H1 (cell line): ENCODE measurements at regions not wholly inside any gene's neighbourhood (a gene's known extent, or its start where the extent isn't known, plus 50 kb on each side); places are given as distances from the start of the nearest gene placed in this dataset.

Experiments used
- CHD1 ChIP-seq: IDR thresholded peaks from 2 replicates; pipeline ENCODE4 v1.6.1; 2012; ENCODE audit warnings: low read depth, low read length, improper control_type of control experiment
- CHD7 ChIP-seq: fragments of 300-600 bp; sonication (generic); IDR thresholded peaks from 2 replicates; pipeline ENCODE4 v1.7.1; 2012; ENCODE audit warnings: low read length, moderate library complexity, mild to moderate bottlenecking, inconsistent platforms; ENCODE audit not compliant: insufficient replicate concordance
- EP300 ChIP-seq, 2 experiments: IDR thresholded peaks; 1 replicate in 1 of 2; 2 replicates in 1 of 2; pipeline ENCODE4 v1.6.1; 2011 to 2012; ENCODE audit warnings: low read depth in 2 of 2, low read length in 2 of 2, mild to moderate bottlenecking in 2 of 2, borderline replicate concordance in 1 of 2, inconsistent platforms in 1 of 2, moderate library complexity in 1 of 2
- RNF2 ChIP-seq: fragments of 200-900, 300-1000 bp; sonication (generic); IDR thresholded peaks from 2 replicates; pipeline ENCODE4 v1.7.1; 2016; ENCODE audit warnings: borderline replicate concordance, low read depth, mild to moderate bottlenecking, antibody characterized with exemption, low read length; ENCODE audit not compliant: poor library complexity, severe bottlenecking; ENCODE audit errors: missing control alignments

DNA sequence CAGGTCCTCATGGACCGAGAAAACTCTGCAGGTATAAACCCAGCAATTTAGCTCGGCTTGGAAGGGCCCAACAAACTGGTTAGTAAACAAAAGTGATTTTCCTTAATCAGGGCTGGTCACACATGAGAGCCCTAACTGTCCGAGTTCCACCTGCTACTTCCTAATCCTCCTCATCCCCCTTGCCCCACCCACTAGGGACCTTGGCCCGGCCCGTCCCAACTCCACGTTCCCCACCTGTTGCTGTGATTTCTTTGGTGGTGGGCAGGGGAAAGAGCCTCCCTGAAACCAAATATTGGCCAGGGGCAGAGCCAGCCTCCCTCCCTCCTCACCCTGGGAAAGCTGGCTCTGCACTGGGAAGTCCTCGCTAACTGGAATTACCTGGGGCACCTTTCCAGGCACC is 304.2 kb upstream of the PROX1 start (continued):
- TF ChIP-seq CHD7 (no peak), CHD1 (no peak), RNF2 (no peak), EP300 (IDR thresholded peaks at IDR 0.05; ENCODE audit: borderline replicate concordance in 1 of 2, low read depth in 2 of 2, low read length in 2 of 2) (no peak)
